Liver (tissue), 8 donors: ENCODE measurements at regions not wholly inside any gene's neighbourhood (a gene's known extent, or its start where the extent isn't known, plus 50 kb on each side); places are given as distances from the start of the nearest gene placed in this dataset.

Source experiments
- DNase-seq: peaks from one replicate; pipeline ENCODE4 v3.0.0-alpha.2; 2017; ENCODE audit warnings: low spot score
- H3K27ac ChIP-seq, 2 donors: one replicate each; pipeline ENCODE4 v1.7.0; 2013; ENCODE audit warnings: inconsistent platforms in 2 of 2, low read length in 2 of 2, control low read depth in 1 of 2, low read depth in 1 of 2, mild to moderate bottlenecking in 1 of 2
- H3K27me3 ChIP-seq, 4 donors: one replicate each; pipeline versions ENCODE4 v1.6.1 to v1.7.0; 2013; ENCODE audit warnings: low read length in 3 of 4, inconsistent platforms in 1 of 4, mild to moderate bottlenecking in 1 of 4, moderate library complexity in 1 of 4; ENCODE audit not compliant: control insufficient read depth in 4 of 4, insufficient read depth in 4 of 4
- H3K36me3 ChIP-seq, 4 donors: one replicate each; pipeline versions ENCODE4 v1.6.1 to v1.7.0; 2013; ENCODE audit warnings: low read length in 3 of 4, mild to moderate bottlenecking in 3 of 4, low read depth in 1 of 4, moderate library complexity in 1 of 4; ENCODE audit not compliant: control insufficient read depth in 4 of 4, insufficient read depth in 3 of 4
- H3K4me1 ChIP-seq, 4 donors: one replicate each; pipeline versions ENCODE4 v1.6.1 to v1.7.0; 2013; ENCODE audit warnings: low read length in 3 of 4, mild to moderate bottlenecking in 3 of 4, moderate library complexity in 1 of 4; ENCODE audit not compliant: control insufficient read depth in 4 of 4, insufficient read depth in 4 of 4
- H3K4me3 ChIP-seq, 3 donors: one replicate each; pipeline versions ENCODE4 v1.6.1 to v1.7.0; 2013; ENCODE audit warnings: low read length in 3 of 3, control low read depth in 1 of 3, low read depth in 1 of 3, mild to moderate bottlenecking in 1 of 3
- H3K9ac ChIP-seq, 2 donors: one replicate each; pipeline ENCODE4 v1.7.0; 2013; ENCODE audit warnings: low read length in 2 of 2, mild to moderate bottlenecking in 2 of 2, moderate library complexity in 2 of 2, control low read depth in 1 of 2, low read depth in 1 of 2
- H3K9me3 ChIP-seq, 4 donors: one replicate each; pipeline versions ENCODE4 v1.6.1 to v1.7.0; 2013; ENCODE audit warnings: low read length in 3 of 4; ENCODE audit not compliant: control insufficient read depth in 4 of 4
- ATF3 ChIP-seq: IDR thresholded peaks from 2 replicates; pipeline ENCODE4 v1.6.1; 2016; ENCODE audit warnings: antibody characterized with exemption
- EGR1 ChIP-seq, 2 donors: IDR thresholded peaks; 2 replicates each; pipeline ENCODE4 v1.6.1; 2016 to 2018; ENCODE audit warnings: antibody characterized with exemption in 2 of 2, low read depth in 2 of 2
- FOXA1 ChIP-seq: IDR thresholded peaks from 2 replicates; pipeline ENCODE4 v1.6.1; 2016; ENCODE audit warnings: antibody characterized with exemption
- FOXA2 ChIP-seq: IDR thresholded peaks from 2 replicates; pipeline ENCODE4 v1.6.1; 2016; ENCODE audit warnings: antibody characterized with exemption
- GABPA ChIP-seq, 2 donors: IDR thresholded peaks in 1 of 2; conservative IDR thresholded peaks in 1 of 2; 2 replicates each; pipeline ENCODE4 v1.6.1; 2016; ENCODE audit warnings: antibody characterized with exemption in 2 of 2, mild to moderate bottlenecking in 1 of 2, moderate library complexity in 1 of 2
- HNF4A ChIP-seq, 2 donors: conservative IDR thresholded peaks; 2 replicates each; pipeline ENCODE4 v1.6.1; 2016; ENCODE audit warnings: antibody characterized with exemption in 2 of 2, mild to moderate bottlenecking in 2 of 2
- HNF4G ChIP-seq: IDR thresholded peaks from 2 replicates; pipeline ENCODE4 v1.6.1; 2016; ENCODE audit warnings: antibody characterized with exemption
- JUND ChIP-seq, 2 donors: IDR thresholded peaks; 2 replicates each; pipeline ENCODE4 v1.6.1; 2016; ENCODE audit warnings: antibody characterized with exemption in 2 of 2
- NR2F2 ChIP-seq: IDR thresholded peaks from 2 replicates; pipeline ENCODE4 v1.6.1; 2016; ENCODE audit warnings: antibody characterized with exemption
- RAD21 ChIP-seq, 2 donors: IDR thresholded peaks; 2 replicates each; pipeline ENCODE4 v1.6.1; 2016; ENCODE audit warnings: antibody characterized with exemption in 2 of 2, mild to moderate bottlenecking in 2 of 2
- RXRA ChIP-seq, 2 donors: IDR thresholded peaks; 2 replicates each; pipeline ENCODE4 v1.6.1; 2017 to 2018; ENCODE audit warnings: antibody characterized with exemption in 2 of 2, mild to moderate bottlenecking in 1 of 2
- SP1 ChIP-seq: IDR thresholded peaks from 2 replicates; pipeline ENCODE4 v1.6.1; 2018; ENCODE audit warnings: antibody characterized with exemption, mild to moderate bottlenecking
- TAF1 ChIP-seq: conservative IDR thresholded peaks from 2 replicates; pipeline ENCODE4 v1.6.1; 2016; ENCODE audit warnings: antibody characterized with exemption, mild to moderate bottlenecking
- YY1 ChIP-seq: IDR thresholded peaks from 2 replicates; pipeline ENCODE4 v1.6.1; 2016; ENCODE audit warnings: antibody characterized with exemption, mild to moderate bottlenecking
- ZBTB33 ChIP-seq: IDR thresholded peaks from 2 replicates; pipeline ENCODE4 v1.6.1; 2016; ENCODE audit warnings: antibody characterized with exemption
- WGBS: extraction: QIAGEN DNeasy Blood & Tissue Kit; methylation state at CpG from one replicate; pipeline ENCODE4 v1.1.7; 2013; 5-methylcytosine and 5-hydroxymethylcytosine counted together
- TF ChIP-seq, protein P1 (sequence below): fragments of 150-350 bp; IDR thresholded peaks from 2 replicates; pipeline ENCODE4 v1.5.1; 2017; ENCODE audit warnings: improper control_type of control experiment, low read depth, low read length; ENCODE audit not compliant: missing input control
- TF ChIP-seq, protein P2 (sequence below): IDR thresholded peaks from 2 replicates; pipeline ENCODE4 v1.6.1; 2016; ENCODE audit warnings: antibody characterized with exemption, mild to moderate bottlenecking
- TF ChIP-seq, protein P3 (sequence below): IDR thresholded peaks from 2 replicates; pipeline ENCODE4 v1.6.1; 2016; ENCODE audit warnings: antibody characterized with exemption
- donor health status: healthy.
- donor health status: healthy.
- donor health status: healthy.
- donor health status: healthy.
- donor health status: healthy.

GRCh38 chr2:53575721-53576124 lies 191.9 kb upstream of the CHAC2 start (continued):
- TF ChIP-seq, protein P1, sequence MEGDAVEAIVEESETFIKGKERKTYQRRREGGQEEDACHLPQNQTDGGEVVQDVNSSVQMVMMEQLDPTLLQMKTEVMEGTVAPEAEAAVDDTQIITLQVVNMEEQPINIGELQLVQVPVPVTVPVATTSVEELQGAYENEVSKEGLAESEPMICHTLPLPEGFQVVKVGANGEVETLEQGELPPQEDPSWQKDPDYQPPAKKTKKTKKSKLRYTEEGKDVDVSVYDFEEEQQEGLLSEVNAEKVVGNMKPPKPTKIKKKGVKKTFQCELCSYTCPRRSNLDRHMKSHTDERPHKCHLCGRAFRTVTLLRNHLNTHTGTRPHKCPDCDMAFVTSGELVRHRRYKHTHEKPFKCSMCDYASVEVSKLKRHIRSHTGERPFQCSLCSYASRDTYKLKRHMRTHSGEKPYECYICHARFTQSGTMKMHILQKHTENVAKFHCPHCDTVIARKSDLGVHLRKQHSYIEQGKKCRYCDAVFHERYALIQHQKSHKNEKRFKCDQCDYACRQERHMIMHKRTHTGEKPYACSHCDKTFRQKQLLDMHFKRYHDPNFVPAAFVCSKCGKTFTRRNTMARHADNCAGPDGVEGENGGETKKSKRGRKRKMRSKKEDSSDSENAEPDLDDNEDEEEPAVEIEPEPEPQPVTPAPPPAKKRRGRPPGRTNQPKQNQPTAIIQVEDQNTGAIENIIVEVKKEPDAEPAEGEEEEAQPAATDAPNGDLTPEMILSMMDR, result no peak
- TF ChIP-seq RAD21 (IDR thresholded peaks at IDR 0.05) (no peak), RXRA (IDR thresholded peaks at IDR 0.05) (no peak)

DNA sequence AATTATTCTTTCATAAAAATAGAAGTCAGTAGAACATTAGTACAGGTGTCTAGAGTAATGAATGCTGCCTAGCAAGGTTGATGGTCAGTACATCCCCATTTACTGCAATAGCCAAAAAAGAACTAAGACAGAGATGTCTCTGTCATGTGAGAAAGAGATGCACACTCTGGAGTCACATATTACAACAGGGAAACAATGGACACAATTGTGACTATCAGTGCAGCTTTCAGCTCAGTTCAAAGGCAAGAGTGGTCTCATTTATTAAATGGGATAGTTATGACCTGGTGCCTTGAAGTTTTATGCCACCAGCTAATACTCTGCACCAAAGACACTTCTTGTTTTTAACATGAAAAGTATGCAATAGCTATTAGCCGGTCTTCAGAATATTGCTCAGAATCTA lies 194.9 kb upstream of the CHAC2 start:
- Histone ChIP-seq H3K36me3 (no peaks in the 10 kb centered on the region), H3K27me3 (no peaks in the 10 kb centered on the region), H3K9me3 (no peaks in the 10 kb centered on the region), H3K4me1 (no peaks in the 10 kb centered on the region), H3K4me3 (no peak overlapping the region), H3K9ac (no peak overlapping the region), H3K27ac (no peak overlapping the region)
- TF ChIP-seq ATF3 (no peak), HNF4A (conservative IDR thresholded peaks at IDR 0.05) (no peak), EGR1 (IDR thresholded peaks at IDR 0.05; ENCODE audit: low read depth in 2 of 2) (no peak), NR2F2 (no peak), JUND (IDR thresholded peaks at IDR 0.05) (no peak), YY1 (no peak), TAF1 (no peak), FOXA2 (no peak), GABPA (IDR thresholded peaks at IDR 0.05 in 1 of 2, conservative IDR thresholded peaks at IDR 0.05 in 1 of 2) (no peak), RAD21 (IDR thresholded peaks at IDR 0.05) (no peak), RXRA (IDR thresholded peaks at IDR 0.05) (no peak), ZBTB33 (no peak), FOXA1 (no peak), HNF4G (no peak), SP1 (no peak)
- TF ChIP-seq, protein P2, sequence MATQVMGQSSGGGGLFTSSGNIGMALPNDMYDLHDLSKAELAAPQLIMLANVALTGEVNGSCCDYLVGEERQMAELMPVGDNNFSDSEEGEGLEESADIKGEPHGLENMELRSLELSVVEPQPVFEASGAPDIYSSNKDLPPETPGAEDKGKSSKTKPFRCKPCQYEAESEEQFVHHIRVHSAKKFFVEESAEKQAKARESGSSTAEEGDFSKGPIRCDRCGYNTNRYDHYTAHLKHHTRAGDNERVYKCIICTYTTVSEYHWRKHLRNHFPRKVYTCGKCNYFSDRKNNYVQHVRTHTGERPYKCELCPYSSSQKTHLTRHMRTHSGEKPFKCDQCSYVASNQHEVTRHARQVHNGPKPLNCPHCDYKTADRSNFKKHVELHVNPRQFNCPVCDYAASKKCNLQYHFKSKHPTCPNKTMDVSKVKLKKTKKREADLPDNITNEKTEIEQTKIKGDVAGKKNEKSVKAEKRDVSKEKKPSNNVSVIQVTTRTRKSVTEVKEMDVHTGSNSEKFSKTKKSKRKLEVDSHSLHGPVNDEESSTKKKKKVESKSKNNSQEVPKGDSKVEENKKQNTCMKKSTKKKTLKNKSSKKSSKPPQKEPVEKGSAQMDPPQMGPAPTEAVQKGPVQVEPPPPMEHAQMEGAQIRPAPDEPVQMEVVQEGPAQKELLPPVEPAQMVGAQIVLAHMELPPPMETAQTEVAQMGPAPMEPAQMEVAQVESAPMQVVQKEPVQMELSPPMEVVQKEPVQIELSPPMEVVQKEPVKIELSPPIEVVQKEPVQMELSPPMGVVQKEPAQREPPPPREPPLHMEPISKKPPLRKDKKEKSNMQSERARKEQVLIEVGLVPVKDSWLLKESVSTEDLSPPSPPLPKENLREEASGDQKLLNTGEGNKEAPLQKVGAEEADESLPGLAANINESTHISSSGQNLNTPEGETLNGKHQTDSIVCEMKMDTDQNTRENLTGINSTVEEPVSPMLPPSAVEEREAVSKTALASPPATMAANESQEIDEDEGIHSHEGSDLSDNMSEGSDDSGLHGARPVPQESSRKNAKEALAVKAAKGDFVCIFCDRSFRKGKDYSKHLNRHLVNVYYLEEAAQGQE, result no peak
- TF ChIP-seq, protein P3, sequence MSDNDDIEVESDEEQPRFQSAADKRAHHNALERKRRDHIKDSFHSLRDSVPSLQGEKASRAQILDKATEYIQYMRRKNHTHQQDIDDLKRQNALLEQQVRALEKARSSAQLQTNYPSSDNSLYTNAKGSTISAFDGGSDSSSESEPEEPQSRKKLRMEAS, result no peak
- TF ChIP-seq, protein P1, result no peak
- DNase-seq, result no peak
- 90% methylated on average over 1 of the region's 1 CpG for WGBS
